SK-N-MC (cell line): ENCODE measurements at regions not wholly inside any gene's neighbourhood (a gene's known extent, or its start where the extent isn't known, plus 50 kb on each side); places are given as distances from the start of the nearest gene placed in this dataset.

Source experiments
- EZH2 ChIP-seq: fragments of 200-600 bp; sonication (generic); IDR thresholded peaks from one replicate; pipeline ENCODE4 v1.6.1; 2017; ENCODE audit warnings: antibody characterized with exemption
- POLR2AphosphoS5 ChIP-seq: IDR thresholded peaks from 2 replicates; pipeline ENCODE4 v1.6.1; 2012; ENCODE audit warnings: mild to moderate bottlenecking, low read depth, low read length, borderline replicate concordance

GRCh38 chr12:111248236-111249017 lies 120.5 kb downstream of the PHETA1 start:
- TF ChIP-seq POLR2AphosphoS5, result no peak
- TF ChIP-seq EZH2, result no peak
